GM23338 (cell line): ENCODE measurements at regions not wholly inside any gene's neighbourhood (a gene's known extent, or its start where the extent isn't known, plus 50 kb on each side); places are given as distances from the start of the nearest gene placed in this dataset.

Experiments
- ATAC-seq: fragments of 200-7000 bp; cut with Tn5 transposase; 3 replicates; pipeline ENCODE4 v1.9.1; 2020
- DNase-seq: peaks from one replicate; pipeline ENCODE4 v3.0.0-alpha.2; 2015; ENCODE audit warnings: low spot score
- H2AFZ ChIP-seq: fragments of 200-600 bp; sonication (generic); 2 replicates; pipeline ENCODE4 v1.8.0; 2016; ENCODE audit warnings: antibody characterized with exemption, mild to moderate bottlenecking, moderate library complexity
- H3F3A ChIP-seq: fragments of 200-600 bp; sonication (generic); replicated peaks from 2 replicates; pipeline ENCODE4 v1.8.0; 2017; ENCODE audit warnings: antibody characterized with exemption, mixed run types, low read depth
- H3K27ac ChIP-seq: fragments of 200-600 bp; sonication (generic); 2 replicates; pipeline ENCODE4 v1.6.1; 2016; ENCODE audit warnings: low read depth
- H3K27me3 ChIP-seq: fragments of 200-600 bp; sonication (generic); 2 replicates; pipeline ENCODE4 v1.8.0; 2016; ENCODE audit warnings: mild to moderate bottlenecking, mixed run types, moderate library complexity; ENCODE audit not compliant: insufficient read depth
- H3K36me3 ChIP-seq: fragments of 200-600 bp; sonication (generic); 2 replicates; pipeline ENCODE4 v1.8.0; 2016; ENCODE audit warnings: mild to moderate bottlenecking; ENCODE audit not compliant: insufficient read depth
- H3K4me1 ChIP-seq: fragments of 200-600 bp; sonication (generic); 2 replicates; pipeline ENCODE4 v1.8.0; 2016; ENCODE audit warnings: mild to moderate bottlenecking, moderate library complexity; ENCODE audit not compliant: insufficient read depth
- H3K4me2 ChIP-seq: fragments of 200-600 bp; sonication (generic); 2 replicates; pipeline ENCODE4 v1.7.1; 2017; ENCODE audit warnings: mixed run types
- H3K4me3 ChIP-seq: fragments of 200-600 bp; sonication (generic); 2 replicates; pipeline ENCODE4 v1.6.1; 2016; ENCODE audit warnings: mixed run types
- H3K79me2 ChIP-seq: fragments of 200-600 bp; sonication (generic); replicated peaks from 2 replicates; pipeline ENCODE4 v1.8.0; 2017; ENCODE audit warnings: mild to moderate bottlenecking; ENCODE audit not compliant: insufficient read depth
- H3K9me2 ChIP-seq: fragments of 200-600 bp; sonication (generic); 2 replicates; pipeline ENCODE4 v1.8.0; 2017; ENCODE audit not compliant: insufficient read depth
- H4K20me1 ChIP-seq: fragments of 200-600 bp; sonication (generic); replicated peaks from 2 replicates; pipeline ENCODE4 v1.8.0; 2017; ENCODE audit warnings: mild to moderate bottlenecking; ENCODE audit not compliant: insufficient read depth
- H3K27ac Mint-ChIP-seq: 2 replicates; pipeline ENCODE4 v1.8.0; 2020; ENCODE audit warnings: inconsistent platforms, mild to moderate bottlenecking, moderate library complexity, mixed read lengths
- H3K27me3 Mint-ChIP-seq: 3 replicates; pipeline ENCODE4 v1.8.0; 2022; ENCODE audit warnings: low read depth, mild to moderate bottlenecking, moderate library complexity, mixed read lengths, inconsistent platforms; ENCODE audit not compliant: insufficient read depth, poor library complexity
- H3K36me3 Mint-ChIP-seq: 3 replicates; pipeline ENCODE4 v1.8.0; 2021; ENCODE audit warnings: low read depth, mild to moderate bottlenecking, inconsistent platforms, moderate library complexity, mixed read lengths
- H3K4me1 Mint-ChIP-seq: 3 replicates; pipeline ENCODE4 v1.8.0; 2020; ENCODE audit warnings: mild to moderate bottlenecking, inconsistent platforms, mixed read lengths
- H3K4me3 Mint-ChIP-seq: 3 replicates; pipeline ENCODE4 v1.8.0; 2021; ENCODE audit warnings: moderate library complexity, mild to moderate bottlenecking, inconsistent platforms, mixed read lengths
- H3K9me3 Mint-ChIP-seq: 3 replicates; pipeline ENCODE4 v1.8.0; 2020; ENCODE audit warnings: moderate library complexity, mild to moderate bottlenecking, inconsistent platforms, mixed read lengths
- CREB1 ChIP-seq: fragments of 250-450 bp; sonication (Bioruptor Pico); IDR thresholded peaks from 2 replicates; pipeline ENCODE4 v1.5.0; 2020; ENCODE audit warnings: low read depth, mild to moderate bottlenecking, moderate library complexity
- EZH2 ChIP-seq: fragments of 200-600 bp; sonication (generic); IDR thresholded peaks from one replicate; pipeline ENCODE4 v1.8.0; 2017; ENCODE audit warnings: antibody characterized with exemption, mild to moderate bottlenecking, low read depth; ENCODE audit not compliant: unreplicated experiment
- EZH2phosphoT487 ChIP-seq: fragments of 200-600 bp; sonication (generic); IDR thresholded peaks from one replicate; pipeline ENCODE4 v1.8.1; 2018; ENCODE audit warnings: antibody characterized with exemption; ENCODE audit not compliant: unreplicated experiment
- JUNB ChIP-seq: IDR thresholded peaks from one replicate; pipeline ENCODE4 v1.6.1; 2016; ENCODE audit warnings: antibody characterized with exemption; ENCODE audit not compliant: unreplicated experiment
- NANOG ChIP-seq: IDR thresholded peaks from 2 replicates; pipeline ENCODE4 v1.6.1; 2016; ENCODE audit warnings: antibody characterized with exemption, borderline replicate concordance
- POLR2AphosphoS5 ChIP-seq: IDR thresholded peaks from 2 replicates; pipeline ENCODE4 v1.6.1; 2016; ENCODE audit warnings: antibody characterized with exemption, low read depth
- STAT1 ChIP-seq: IDR thresholded peaks from one replicate; pipeline ENCODE4 v1.6.1; 2016; ENCODE audit warnings: antibody characterized with exemption; ENCODE audit not compliant: unreplicated experiment
- ZNF114 ChIP-seq: fragments of 250-450 bp; sonication (Bioruptor Pico); IDR thresholded peaks from 2 replicates; pipeline ENCODE4 v1.5.0; 2020; ENCODE audit warnings: mild to moderate bottlenecking, moderate library complexity
- ZNF331 ChIP-seq: fragments of 250-450 bp; sonication (Bioruptor Pico); IDR thresholded peaks from 2 replicates; pipeline ENCODE4 v1.5.0; 2020; ENCODE audit warnings: low read depth, mild to moderate bottlenecking, moderate library complexity
- TF ChIP-seq, protein P1 (sequence below), 2 experiments: fragments of 200-600 bp in 1 of 2; sonication (generic) in 1 of 2; conservative IDR thresholded peaks; 2 replicates each; pipeline versions ENCODE4 v1.5.1 to v1.6.1; 2016 to 2017; ENCODE audit warnings: antibody characterized with exemption in 2 of 2, low read depth in 2 of 2, mild to moderate bottlenecking in 2 of 2, moderate library complexity in 1 of 2
- TF ChIP-seq, protein P2 (sequence below): IDR thresholded peaks from one replicate; pipeline ENCODE4 v1.6.1; 2018; ENCODE audit warnings: antibody characterized with exemption; ENCODE audit not compliant: unreplicated experiment
- TF ChIP-seq, protein P3 (sequence below): IDR thresholded peaks from 2 replicates; pipeline ENCODE4 v1.6.1; 2016; ENCODE audit warnings: antibody characterized with exemption
- TF ChIP-seq, protein P4 (sequence below): fragments of 250-450 bp; sonication (Bioruptor Pico); IDR thresholded peaks from 2 replicates; pipeline ENCODE4 v1.5.0; 2020; ENCODE audit warnings: mild to moderate bottlenecking, moderate library complexity

DNA sequence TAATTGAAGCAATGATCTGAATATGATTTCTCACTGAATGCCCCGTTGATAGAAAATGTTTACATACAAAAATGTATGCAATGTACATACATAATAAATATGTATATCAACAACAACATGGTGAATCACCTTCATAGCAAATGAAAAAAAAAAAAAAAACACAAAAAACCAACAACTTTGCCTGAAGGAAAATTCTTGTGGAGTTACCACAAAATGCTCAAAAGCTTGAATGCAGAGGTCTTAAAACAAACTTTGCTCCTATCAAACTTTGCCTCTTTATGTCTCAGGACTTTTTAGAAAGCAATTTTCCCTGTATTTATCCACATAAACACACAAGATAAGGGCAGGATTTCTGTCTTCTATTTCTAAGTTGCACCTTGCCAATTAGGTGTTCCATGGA lies 92.9 kb upstream of the SIX2 start (continued):
- no peak for TF ChIP-seq JUNB
- TF ChIP-seq NANOG = no peak
- no peak for TF ChIP-seq ZNF114 (CRISPR knock-in tag)
- no peak for TF ChIP-seq EZH2phosphoT487

DNA sequence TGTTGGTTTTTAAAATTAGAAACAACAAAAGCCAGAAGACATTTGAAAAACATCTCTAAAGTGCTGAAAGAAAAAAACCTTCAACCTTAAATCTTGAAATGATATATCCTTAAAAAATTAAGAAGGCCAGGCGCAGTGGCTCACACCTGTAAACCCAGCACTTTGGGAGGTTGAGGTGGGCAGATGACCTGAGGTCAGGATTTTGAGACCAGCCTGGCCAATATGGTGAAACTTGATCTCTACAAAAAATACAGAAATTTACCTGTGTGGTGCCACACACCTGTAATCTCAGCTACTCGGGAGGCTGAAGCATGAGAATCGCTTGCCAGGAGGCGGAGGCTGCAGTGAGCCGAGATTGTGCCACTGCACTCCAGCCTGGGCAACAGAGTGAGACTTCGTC lies 87.7 kb upstream of the SIX2 start:
- Histone ChIP-seq H3K79me2 (no peaks in the 10 kb centered on the region), H3K36me3 (no peaks in the 10 kb centered on the region), H3K4me3 (no peak overlapping the region), H4K20me1 (no peaks in the 10 kb centered on the region), H3K27ac (no peak overlapping the region), H2AFZ (no peak overlapping the region), H3K4me2 (no peak overlapping the region), H3K4me1 (no peaks in the 10 kb centered on the region), H3K27me3 (no peaks in the 10 kb centered on the region), H3K9me2 (no peaks in the 10 kb centered on the region; the same call in 1 of the 2 replicates), H3F3A (no peaks in the 10 kb centered on the region)
- Mint-ChIP-seq H3K27me3 (peaks cover under 1% of the 10 kb centered on the region), H3K27ac (no peak overlapping the region), H3K36me3 (no peaks in the 10 kb centered on the region), H3K9me3 (no peaks in the 10 kb centered on the region), H3K4me1 (no peaks in the 10 kb centered on the region), H3K4me3 (no peak overlapping the region)
- DNase-seq (no peak), ATAC-seq (no peak)
- TF ChIP-seq EZH2phosphoT487 (no peak), EZH2 (no peak), ZNF331 (CRISPR knock-in tag) (no peak), STAT1 (no peak), JUNB (no peak), POLR2AphosphoS5 (no peak), CREB1 (CRISPR knock-in tag) (no peak), ZNF114 (CRISPR knock-in tag) (no peak), NANOG (no peak)
- TF ChIP-seq, protein P1, sequence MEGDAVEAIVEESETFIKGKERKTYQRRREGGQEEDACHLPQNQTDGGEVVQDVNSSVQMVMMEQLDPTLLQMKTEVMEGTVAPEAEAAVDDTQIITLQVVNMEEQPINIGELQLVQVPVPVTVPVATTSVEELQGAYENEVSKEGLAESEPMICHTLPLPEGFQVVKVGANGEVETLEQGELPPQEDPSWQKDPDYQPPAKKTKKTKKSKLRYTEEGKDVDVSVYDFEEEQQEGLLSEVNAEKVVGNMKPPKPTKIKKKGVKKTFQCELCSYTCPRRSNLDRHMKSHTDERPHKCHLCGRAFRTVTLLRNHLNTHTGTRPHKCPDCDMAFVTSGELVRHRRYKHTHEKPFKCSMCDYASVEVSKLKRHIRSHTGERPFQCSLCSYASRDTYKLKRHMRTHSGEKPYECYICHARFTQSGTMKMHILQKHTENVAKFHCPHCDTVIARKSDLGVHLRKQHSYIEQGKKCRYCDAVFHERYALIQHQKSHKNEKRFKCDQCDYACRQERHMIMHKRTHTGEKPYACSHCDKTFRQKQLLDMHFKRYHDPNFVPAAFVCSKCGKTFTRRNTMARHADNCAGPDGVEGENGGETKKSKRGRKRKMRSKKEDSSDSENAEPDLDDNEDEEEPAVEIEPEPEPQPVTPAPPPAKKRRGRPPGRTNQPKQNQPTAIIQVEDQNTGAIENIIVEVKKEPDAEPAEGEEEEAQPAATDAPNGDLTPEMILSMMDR (conservative IDR thresholded peaks at IDR 0.05; ENCODE audit: low read depth in 2 of 2) = no peak
- TF ChIP-seq, protein P2, sequence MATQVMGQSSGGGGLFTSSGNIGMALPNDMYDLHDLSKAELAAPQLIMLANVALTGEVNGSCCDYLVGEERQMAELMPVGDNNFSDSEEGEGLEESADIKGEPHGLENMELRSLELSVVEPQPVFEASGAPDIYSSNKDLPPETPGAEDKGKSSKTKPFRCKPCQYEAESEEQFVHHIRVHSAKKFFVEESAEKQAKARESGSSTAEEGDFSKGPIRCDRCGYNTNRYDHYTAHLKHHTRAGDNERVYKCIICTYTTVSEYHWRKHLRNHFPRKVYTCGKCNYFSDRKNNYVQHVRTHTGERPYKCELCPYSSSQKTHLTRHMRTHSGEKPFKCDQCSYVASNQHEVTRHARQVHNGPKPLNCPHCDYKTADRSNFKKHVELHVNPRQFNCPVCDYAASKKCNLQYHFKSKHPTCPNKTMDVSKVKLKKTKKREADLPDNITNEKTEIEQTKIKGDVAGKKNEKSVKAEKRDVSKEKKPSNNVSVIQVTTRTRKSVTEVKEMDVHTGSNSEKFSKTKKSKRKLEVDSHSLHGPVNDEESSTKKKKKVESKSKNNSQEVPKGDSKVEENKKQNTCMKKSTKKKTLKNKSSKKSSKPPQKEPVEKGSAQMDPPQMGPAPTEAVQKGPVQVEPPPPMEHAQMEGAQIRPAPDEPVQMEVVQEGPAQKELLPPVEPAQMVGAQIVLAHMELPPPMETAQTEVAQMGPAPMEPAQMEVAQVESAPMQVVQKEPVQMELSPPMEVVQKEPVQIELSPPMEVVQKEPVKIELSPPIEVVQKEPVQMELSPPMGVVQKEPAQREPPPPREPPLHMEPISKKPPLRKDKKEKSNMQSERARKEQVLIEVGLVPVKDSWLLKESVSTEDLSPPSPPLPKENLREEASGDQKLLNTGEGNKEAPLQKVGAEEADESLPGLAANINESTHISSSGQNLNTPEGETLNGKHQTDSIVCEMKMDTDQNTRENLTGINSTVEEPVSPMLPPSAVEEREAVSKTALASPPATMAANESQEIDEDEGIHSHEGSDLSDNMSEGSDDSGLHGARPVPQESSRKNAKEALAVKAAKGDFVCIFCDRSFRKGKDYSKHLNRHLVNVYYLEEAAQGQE = no peak
- TF ChIP-seq, protein P3, sequence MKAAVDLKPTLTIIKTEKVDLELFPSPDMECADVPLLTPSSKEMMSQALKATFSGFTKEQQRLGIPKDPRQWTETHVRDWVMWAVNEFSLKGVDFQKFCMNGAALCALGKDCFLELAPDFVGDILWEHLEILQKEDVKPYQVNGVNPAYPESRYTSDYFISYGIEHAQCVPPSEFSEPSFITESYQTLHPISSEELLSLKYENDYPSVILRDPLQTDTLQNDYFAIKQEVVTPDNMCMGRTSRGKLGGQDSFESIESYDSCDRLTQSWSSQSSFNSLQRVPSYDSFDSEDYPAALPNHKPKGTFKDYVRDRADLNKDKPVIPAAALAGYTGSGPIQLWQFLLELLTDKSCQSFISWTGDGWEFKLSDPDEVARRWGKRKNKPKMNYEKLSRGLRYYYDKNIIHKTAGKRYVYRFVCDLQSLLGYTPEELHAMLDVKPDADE = no peak
- TF ChIP-seq, protein P4, sequence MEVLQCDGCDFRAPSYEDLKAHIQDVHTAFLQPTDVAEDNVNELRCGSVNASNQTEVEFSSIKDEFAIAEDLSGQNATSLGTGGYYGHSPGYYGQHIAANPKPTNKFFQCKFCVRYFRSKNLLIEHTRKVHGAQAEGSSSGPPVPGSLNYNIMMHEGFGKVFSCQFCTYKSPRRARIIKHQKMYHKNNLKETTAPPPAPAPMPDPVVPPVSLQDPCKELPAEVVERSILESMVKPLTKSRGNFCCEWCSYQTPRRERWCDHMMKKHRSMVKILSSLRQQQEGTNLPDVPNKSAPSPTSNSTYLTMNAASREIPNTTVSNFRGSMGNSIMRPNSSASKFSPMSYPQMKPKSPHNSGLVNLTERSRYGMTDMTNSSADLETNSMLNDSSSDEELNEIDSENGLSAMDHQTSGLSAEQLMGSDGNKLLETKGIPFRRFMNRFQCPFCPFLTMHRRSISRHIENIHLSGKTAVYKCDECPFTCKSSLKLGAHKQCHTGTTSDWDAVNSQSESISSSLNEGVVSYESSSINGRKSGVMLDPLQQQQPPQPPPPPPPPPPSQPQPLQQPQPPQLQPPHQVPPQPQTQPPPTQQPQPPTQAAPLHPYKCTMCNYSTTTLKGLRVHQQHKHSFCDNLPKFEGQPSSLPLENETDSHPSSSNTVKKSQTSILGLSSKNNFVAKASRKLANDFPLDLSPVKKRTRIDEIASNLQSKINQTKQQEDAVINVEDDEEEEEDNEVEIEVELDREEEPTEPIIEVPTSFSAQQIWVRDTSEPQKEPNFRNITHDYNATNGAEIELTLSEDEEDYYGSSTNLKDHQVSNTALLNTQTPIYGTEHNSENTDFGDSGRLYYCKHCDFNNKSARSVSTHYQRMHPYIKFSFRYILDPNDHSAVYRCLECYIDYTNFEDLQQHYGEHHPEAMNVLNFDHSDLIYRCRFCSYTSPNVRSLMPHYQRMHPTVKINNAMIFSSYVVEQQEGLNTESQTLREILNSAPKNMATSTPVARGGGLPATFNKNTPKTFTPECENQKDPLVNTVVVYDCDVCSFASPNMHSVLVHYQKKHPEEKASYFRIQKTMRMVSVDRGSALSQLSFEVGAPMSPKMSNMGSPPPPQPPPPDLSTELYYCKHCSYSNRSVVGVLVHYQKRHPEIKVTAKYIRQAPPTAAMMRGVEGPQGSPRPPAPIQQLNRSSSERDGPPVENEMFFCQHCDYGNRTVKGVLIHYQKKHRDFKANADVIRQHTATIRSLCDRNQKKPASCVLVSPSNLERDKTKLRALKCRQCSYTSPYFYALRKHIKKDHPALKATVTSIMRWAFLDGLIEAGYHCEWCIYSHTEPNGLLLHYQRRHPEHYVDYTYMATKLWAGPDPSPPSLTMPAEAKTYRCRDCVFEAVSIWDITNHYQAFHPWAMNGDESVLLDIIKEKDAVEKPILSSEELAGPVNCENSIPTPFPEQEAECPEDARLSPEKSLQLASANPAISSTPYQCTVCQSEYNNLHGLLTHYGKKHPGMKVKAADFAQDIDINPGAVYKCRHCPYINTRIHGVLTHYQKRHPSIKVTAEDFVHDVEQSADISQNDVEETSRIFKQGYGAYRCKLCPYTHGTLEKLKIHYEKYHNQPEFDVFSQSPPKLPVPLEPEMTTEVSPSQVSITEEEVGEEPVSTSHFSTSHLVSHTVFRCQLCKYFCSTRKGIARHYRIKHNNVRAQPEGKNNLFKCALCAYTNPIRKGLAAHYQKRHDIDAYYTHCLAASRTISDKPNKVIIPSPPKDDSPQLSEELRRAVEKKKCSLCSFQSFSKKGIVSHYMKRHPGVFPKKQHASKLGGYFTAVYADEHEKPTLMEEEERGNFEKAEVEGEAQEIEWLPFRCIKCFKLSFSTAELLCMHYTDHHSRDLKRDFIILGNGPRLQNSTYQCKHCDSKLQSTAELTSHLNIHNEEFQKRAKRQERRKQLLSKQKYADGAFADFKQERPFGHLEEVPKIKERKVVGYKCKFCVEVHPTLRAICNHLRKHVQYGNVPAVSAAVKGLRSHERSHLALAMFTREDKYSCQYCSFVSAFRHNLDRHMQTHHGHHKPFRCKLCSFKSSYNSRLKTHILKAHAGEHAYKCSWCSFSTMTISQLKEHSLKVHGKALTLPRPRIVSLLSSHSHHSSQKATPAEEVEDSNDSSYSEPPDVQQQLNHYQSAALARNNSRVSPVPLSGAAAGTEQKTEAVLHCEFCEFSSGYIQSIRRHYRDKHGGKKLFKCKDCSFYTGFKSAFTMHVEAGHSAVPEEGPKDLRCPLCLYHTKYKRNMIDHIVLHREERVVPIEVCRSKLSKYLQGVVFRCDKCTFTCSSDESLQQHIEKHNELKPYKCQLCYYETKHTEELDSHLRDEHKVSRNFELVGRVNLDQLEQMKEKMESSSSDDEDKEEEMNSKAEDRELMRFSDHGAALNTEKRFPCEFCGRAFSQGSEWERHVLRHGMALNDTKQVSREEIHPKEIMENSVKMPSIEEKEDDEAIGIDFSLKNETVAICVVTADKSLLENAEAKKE (CRISPR knock-in tag) = no peak
